CD14-positive monocyte (primary cell): ENCODE measurements at regions not wholly inside any gene's neighbourhood (a gene's known extent, or its start where the extent isn't known, plus 50 kb on each side); places are given as distances from the start of the nearest gene placed in this dataset.

Experiments used
- DNase-seq, 3 donors: peaks; one replicate each; pipeline ENCODE4 v3.0.0-alpha.2; 2011 to 2022
- H2AFZ ChIP-seq: 2 replicates; pipeline ENCODE4 v1.6.0; 2012; ENCODE audit warnings: mild to moderate bottlenecking, low read depth, low read length, inconsistent platforms; ENCODE audit not compliant: insufficient read depth, poor library complexity, severe bottlenecking
- H3K27ac ChIP-seq, 2 donors: 1 replicate in 1 of 2; 2 replicates in 1 of 2; pipeline ENCODE4 v1.5.1; 2012 to 2013; ENCODE audit warnings: low read length in 2 of 2, control low read depth in 1 of 2, inconsistent platforms in 1 of 2, low read depth in 1 of 2, mild to moderate bottlenecking in 1 of 2
- H3K27me3 ChIP-seq, 2 donors: one replicate each; pipeline versions ENCODE4 v1.6.0 to v1.6.1; 2011 to 2013; ENCODE audit warnings: low read length in 2 of 2; ENCODE audit not compliant: control insufficient read depth in 2 of 2, insufficient read depth in 2 of 2
- H3K36me3 ChIP-seq, 2 donors: replicated peaks in 1 of 2; 1 replicate in 1 of 2; 2 replicates in 1 of 2; pipeline versions ENCODE4 v1.5.1 to v1.6.1; 2012 to 2013; ENCODE audit warnings: low read length in 2 of 2, control low read depth in 1 of 2, inconsistent platforms in 1 of 2, mild to moderate bottlenecking in 1 of 2; ENCODE audit not compliant: insufficient read depth in 2 of 2, control insufficient read depth in 1 of 2
- H3K4me1 ChIP-seq, 2 donors: 1 replicate in 1 of 2; 2 replicates in 1 of 2; pipeline versions ENCODE4 v1.5.1 to v1.6.1; 2012 to 2013; ENCODE audit warnings: low read length in 2 of 2, control low read depth in 1 of 2, inconsistent platforms in 1 of 2, mild to moderate bottlenecking in 1 of 2, moderate library complexity in 1 of 2; ENCODE audit not compliant: insufficient read depth in 2 of 2, control insufficient read depth in 1 of 2
- H3K4me2 ChIP-seq: replicated peaks from 2 replicates; pipeline ENCODE3; 2012; ENCODE audit warnings: low read length, moderate library complexity, mild to moderate bottlenecking; ENCODE audit not compliant: poor library complexity, severe bottlenecking; ENCODE audit errors: extremely low read depth
- H3K4me3 ChIP-seq, 3 experiments: fragments of 200-600 bp in 1 of 3; sonication (generic) in 1 of 3; replicated peaks in 1 of 3; 1 replicate in 2 of 3; 2 replicates in 1 of 3; pipeline ENCODE4 v1.5.1; 2011 to 2013; ENCODE audit warnings: low read length in 3 of 3, mild to moderate bottlenecking in 3 of 3, control low read depth in 2 of 3, low read depth in 2 of 3, inconsistent platforms in 1 of 3, moderate library complexity in 1 of 3
- H3K79me2 ChIP-seq: 2 replicates; pipeline ENCODE4 v1.6.0; 2012; ENCODE audit warnings: mild to moderate bottlenecking, control low read depth, inconsistent platforms, low read length, moderate library complexity; ENCODE audit not compliant: insufficient read depth
- H3K9ac ChIP-seq: 2 replicates; pipeline ENCODE4 v1.6.0; 2017; ENCODE audit warnings: low read length, mild to moderate bottlenecking; ENCODE audit not compliant: insufficient read depth, poor library complexity, severe bottlenecking
- H3K9me3 ChIP-seq, 2 donors: replicated peaks in 1 of 2; 1 replicate in 1 of 2; 2 replicates in 1 of 2; pipeline versions ENCODE4 v1.5.1 to v1.6.1; 2012 to 2013; ENCODE audit warnings: low read length in 2 of 2, control low read depth in 1 of 2; ENCODE audit not compliant: control insufficient read depth in 1 of 2, insufficient read depth in 1 of 2
- H4K20me1 ChIP-seq: 2 replicates; pipeline ENCODE4 v1.6.0; 2012; ENCODE audit warnings: mild to moderate bottlenecking, low read length, control low read depth, moderate library complexity; ENCODE audit not compliant: insufficient read depth
- H3K27ac Mint-ChIP-seq, 7 donors: one replicate each; pipeline ENCODE4 v1.8.0; 2020; ENCODE audit warnings: mild to moderate bottlenecking in 7 of 7, mixed read lengths in 7 of 7, moderate library complexity in 6 of 7, inconsistent platforms in 2 of 7
- H3K27me3 Mint-ChIP-seq, 3 donors: one replicate each; pipeline ENCODE4 v1.8.0; 2021 to 2022; ENCODE audit warnings: low read depth in 3 of 3, mild to moderate bottlenecking in 3 of 3, mixed read lengths in 3 of 3, moderate library complexity in 3 of 3, inconsistent platforms in 1 of 3
- H3K36me3 Mint-ChIP-seq, 2 donors: one replicate each; pipeline ENCODE4 v1.8.0; 2020; ENCODE audit warnings: mixed read lengths in 2 of 2, inconsistent platforms in 1 of 2, mild to moderate bottlenecking in 1 of 2
- H3K4me1 Mint-ChIP-seq: one replicate; pipeline ENCODE4 v1.8.0; 2020; ENCODE audit warnings: mild to moderate bottlenecking, mixed read lengths
- H3K4me3 Mint-ChIP-seq, 2 donors: one replicate each; pipeline ENCODE4 v1.8.0; 2020; ENCODE audit warnings: mild to moderate bottlenecking in 2 of 2, mixed read lengths in 2 of 2, moderate library complexity in 1 of 2
- H3K9me3 Mint-ChIP-seq, 7 donors: one replicate each; pipeline ENCODE4 v1.8.0; 2020 to 2022; ENCODE audit warnings: mixed read lengths in 7 of 7, mild to moderate bottlenecking in 6 of 7, moderate library complexity in 6 of 7, inconsistent platforms in 2 of 7
- CTCF ChIP-seq: fragments of 200-600 bp; IDR thresholded peaks from one replicate; pipeline ENCODE4 v1.8.0; 2022; ENCODE audit warnings: antibody characterized with exemption, mild to moderate bottlenecking
- WGBS: methylation state at CpG from one replicate; pipeline ENCODE4 v1.1.5; 2013; ENCODE audit warnings: missing lambda C conversion rate; ENCODE audit not compliant: insufficient coverage; 5-methylcytosine and 5-hydroxymethylcytosine counted together
- intact Hi-C, 2 donors: fragments of 100-400 bp; cut with micrococcal nuclease; formaldehyde crosslinking; loops; one replicate each; pipeline versions ENCODE4 v1.15.0 to v1.15.1; 2023

GRCh38 chr10:118153287-118153686 is 106.5 kb upstream of the RAB11FIP2 start:
- Mint-ChIP-seq H3K4me1 (no peaks in the 10 kb centered on the region), H3K27ac (no peak overlapping the region), H3K27me3 (peaks cover 0 to 2% (median 1%) of the 10 kb centered on the region in 3 donors), H3K36me3 (no peaks in the 10 kb centered on the region), H3K4me3 (no peak overlapping the region), H3K9me3 (peaks cover 0 to 6% (median 0%) of the 10 kb centered on the region in 7 donors)
- no peak for DNase-seq
- no peaks in the 10 kb centered on the region for H3K79me2 ChIP-seq
- no peak overlapping the region for H3K9ac ChIP-seq
- H4K20me1 ChIP-seq: no peaks in the 10 kb centered on the region
- intact Hi-C loops: no loop called here
- H3K27ac ChIP-seq: no peak overlapping the region
- H3K4me2 ChIP-seq: no peak overlapping the region
- H3K4me3 ChIP-seq: no peak overlapping the region
- H2AFZ ChIP-seq: no peak overlapping the region
- no peaks in the 10 kb centered on the region for H3K36me3 ChIP-seq
- no peak for TF ChIP-seq CTCF
- H3K27me3 ChIP-seq: no peaks in the 10 kb centered on the region
- H3K9me3 ChIP-seq: no peaks in the 10 kb centered on the region
- no peaks in the 10 kb centered on the region for H3K4me1 ChIP-seq

GRCh38 chr10:118151461-118151860 is 104.7 kb upstream of the RAB11FIP2 start:
- no peaks in the 10 kb centered on the region for H3K4me1 Mint-ChIP-seq
- Histone ChIP-seq H3K4me2 (no peak overlapping the region), H3K9ac (no peak overlapping the region), H3K4me1 (no peaks in the 10 kb centered on the region), H3K4me3 (no peak overlapping the region), H2AFZ (no peak overlapping the region), H3K9me3 (peaks cover 0 to 4% of the 10 kb centered on the region in 2 donors), H3K36me3 (no peaks in the 10 kb centered on the region), H3K27ac (no peak overlapping the region), H4K20me1 (no peaks in the 10 kb centered on the region), H3K27me3 (no peaks in the 10 kb centered on the region), H3K79me2 (no peaks in the 10 kb centered on the region)
- H3K9me3 Mint-ChIP-seq: peaks cover 0 to 6% (median 2%) of the 10 kb centered on the region in 7 donors
- no peaks in the 10 kb centered on the region for H3K36me3 Mint-ChIP-seq
- peaks cover 0 to 2% (median 1%) of the 10 kb centered on the region in 3 donors for H3K27me3 Mint-ChIP-seq
- intact Hi-C loops: no loop called here
- TF ChIP-seq CTCF: no peak
- no peak for DNase-seq
- no peak overlapping the region for H3K27ac Mint-ChIP-seq
- H3K4me3 Mint-ChIP-seq: no peak overlapping the region
- 92% methylated on average over 2 of the region's 2 CpGs for WGBS
